Ectodermal cell (in vitro differentiated cells): ENCODE measurements at regions not wholly inside any gene's neighbourhood (a gene's known extent, or its start where the extent isn't known, plus 50 kb on each side); places are given as distances from the start of the nearest gene placed in this dataset.

Experiments
- H3K27ac ChIP-seq: 2 replicates; pipeline ENCODE4 v1.7.0; 2013; ENCODE audit warnings: mild to moderate bottlenecking, low read depth, low read length; ENCODE audit not compliant: insufficient read depth, poor library complexity, severe bottlenecking
- H3K27me3 ChIP-seq: 2 replicates; pipeline ENCODE4 v1.7.0; 2013; ENCODE audit warnings: mild to moderate bottlenecking, low read length; ENCODE audit not compliant: insufficient read depth, control insufficient read depth, poor library complexity, severe bottlenecking
- H3K36me3 ChIP-seq: one replicate; pipeline ENCODE4 v1.7.0; 2013; ENCODE audit warnings: low read length; ENCODE audit not compliant: control insufficient read depth, insufficient read depth
- H3K4me1 ChIP-seq: one replicate; pipeline ENCODE4 v1.7.0; 2013; ENCODE audit warnings: low read length; ENCODE audit not compliant: control insufficient read depth, insufficient read depth
- H3K4me3 ChIP-seq: 2 replicates; pipeline ENCODE4 v1.7.0; 2013; ENCODE audit warnings: low read depth, low read length, control low read depth; ENCODE audit not compliant: insufficient read depth
- H3K9me3 ChIP-seq: 2 replicates; pipeline ENCODE4 v1.7.0; 2013; ENCODE audit warnings: mild to moderate bottlenecking, low read length, moderate library complexity; ENCODE audit not compliant: control insufficient read depth
- WGBS, 2 experiments: methylation state at CpG; one replicate each; pipeline ENCODE4 v1.1.7; 2013; ENCODE audit warnings: missing lambda C conversion rate in 2 of 2; 5-methylcytosine and 5-hydroxymethylcytosine counted together

- Histone ChIP-seq H3K9me3 (no peaks in the 10 kb centered on the region), H3K4me3 (no peak overlapping the region), H3K4me1 (peaks cover 16% of the 10 kb centered on the region), H3K36me3 (no peaks in the 10 kb centered on the region), H3K27me3 (no peaks in the 10 kb centered on the region), H3K27ac (no peak overlapping the region)
- 90 to 93% methylated on average over 5 of the region's 5 CpGs for WGBS, 2 experiments
These were observed 71.7 kb upstream of the WIPF1 start for GRCh38 chr2:174669336-174669735.

DNA sequence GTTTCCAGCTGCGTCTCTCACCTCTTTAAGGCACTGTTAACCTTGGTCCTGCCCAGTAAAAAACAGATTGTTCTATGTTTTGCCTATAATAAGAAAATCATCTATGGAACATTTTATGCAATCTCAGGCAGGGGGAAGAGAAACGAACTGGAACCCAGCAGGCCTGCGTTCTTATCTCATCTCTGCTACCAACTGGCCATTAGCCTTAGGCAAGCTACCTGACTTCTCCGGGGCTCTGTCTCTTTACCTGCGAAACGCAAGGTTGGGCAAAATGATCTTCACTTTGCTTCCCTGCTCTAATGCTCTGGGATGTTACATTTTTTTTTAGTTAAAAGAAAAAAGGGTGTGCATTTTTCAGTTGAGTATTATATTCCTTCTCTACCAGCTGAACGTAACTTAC is 70.5 kb upstream of the WIPF1 start:
- peaks cover 16% of the 10 kb centered on the region for H3K4me1 ChIP-seq
- H3K9me3 ChIP-seq, result no peaks in the 10 kb centered on the region
- no peaks in the 10 kb centered on the region for H3K36me3 ChIP-seq
- 93 to 94% methylated on average over 5 to 7 of the region's 7 CpGs for WGBS, 2 experiments
- no peak overlapping the region for H3K27ac ChIP-seq
- H3K4me3 ChIP-seq, result no peak overlapping the region
- H3K27me3 ChIP-seq, result no peaks in the 10 kb centered on the region

GRCh38 chr2:174667250-174667860 is 69.8 kb upstream of the WIPF1 start:
- Histone ChIP-seq H3K27ac (no peak overlapping the region), H3K36me3 (no peaks in the 10 kb centered on the region), H3K4me1 (peaks cover 16% of the 10 kb centered on the region), H3K9me3 (no peaks in the 10 kb centered on the region), H3K27me3 (no peaks in the 10 kb centered on the region), H3K4me3 (no peak overlapping the region)
- 63 to 74% methylated on average over 6 of the region's 6 CpGs for WGBS, 2 experiments

GRCh38 chr2:174666845-174667244 is 69.2 kb upstream of the WIPF1 start:
- Histone ChIP-seq H3K27ac (no peak overlapping the region), H3K36me3 (no peaks in the 10 kb centered on the region), H3K27me3 (no peaks in the 10 kb centered on the region), H3K4me3 (no peak overlapping the region), H3K9me3 (no peaks in the 10 kb centered on the region), H3K4me1 (peaks cover 16% of the 10 kb centered on the region)
- WGBS, 2 experiments, result 85 to 86% methylated on average over 5 of the region's 5 CpGs

- H3K27ac ChIP-seq, result no peak overlapping the region
- H3K4me3 ChIP-seq, result no peak overlapping the region
- H3K36me3 ChIP-seq, result no peaks in the 10 kb centered on the region
- H3K4me1 ChIP-seq, result peaks cover 16% of the 10 kb centered on the region
- no peaks in the 10 kb centered on the region for H3K9me3 ChIP-seq
- no peaks in the 10 kb centered on the region for H3K27me3 ChIP-seq
These were observed 68.7 kb upstream of the WIPF1 start for GRCh38 chr2:174666312-174666711.

- no peaks in the 10 kb centered on the region for H3K36me3 ChIP-seq
- H3K9me3 ChIP-seq, result no peaks in the 10 kb centered on the region
- H3K4me3 ChIP-seq, result no peak overlapping the region
- no peak overlapping the region for H3K27ac ChIP-seq
- peaks cover 8% of the 10 kb centered on the region for H3K4me1 ChIP-seq
- H3K27me3 ChIP-seq, result no peaks in the 10 kb centered on the region
- 87 to 90% methylated on average over 7 of the region's 7 CpGs for WGBS, 2 experiments
These were observed 66.6 kb upstream of the WIPF1 start for GRCh38 chr2:174664084-174664759.

GRCh38 chr2:174663550-174663949 is 65.9 kb upstream of the WIPF1 start:
- Histone ChIP-seq H3K36me3 (no peaks in the 10 kb centered on the region), H3K4me3 (no peak overlapping the region), H3K9me3 (no peaks in the 10 kb centered on the region), H3K4me1 (peaks cover 8% of the 10 kb centered on the region), H3K27ac (no peak overlapping the region), H3K27me3 (no peaks in the 10 kb centered on the region)
- 95 to 96% methylated on average over 7 of the region's 7 CpGs for WGBS, 2 experiments

GRCh38 chr2:174662859-174663258 is 65.3 kb upstream of the WIPF1 start:
- 89 to 93% methylated on average over 2 to 3 of the region's 3 CpGs for WGBS, 2 experiments
- H3K27ac ChIP-seq, result no peak overlapping the region
- no peaks in the 10 kb centered on the region for H3K36me3 ChIP-seq
- H3K4me1 ChIP-seq, result peaks cover 8% of the 10 kb centered on the region
- H3K27me3 ChIP-seq, result no peaks in the 10 kb centered on the region
- H3K9me3 ChIP-seq, result no peaks in the 10 kb centered on the region
- no peak overlapping the region for H3K4me3 ChIP-seq

DNA sequence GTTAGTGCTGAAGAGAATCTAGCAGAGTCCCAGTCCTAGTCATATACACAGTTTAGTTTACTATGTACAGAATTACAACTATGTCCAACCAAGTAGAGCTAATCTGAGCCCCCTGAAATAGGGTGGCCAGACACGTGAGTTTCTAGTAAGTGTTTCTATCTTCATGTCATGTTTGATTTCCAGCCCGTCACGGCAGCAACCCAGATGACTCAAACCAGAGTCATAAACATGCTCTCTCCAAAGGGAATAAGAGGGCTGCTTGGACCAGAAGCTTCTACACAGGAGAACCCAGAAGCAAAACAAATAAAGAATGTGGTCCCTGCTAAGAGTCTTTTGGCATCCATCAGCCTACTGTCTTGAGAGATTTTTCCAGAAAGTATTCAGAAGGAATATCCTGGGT is 64.9 kb upstream of the WIPF1 start:
- WGBS, 2 experiments, result 94 to 97% methylated on average over 3 of the region's 3 CpGs
- no peaks in the 10 kb centered on the region for H3K9me3 ChIP-seq
- peaks cover 8% of the 10 kb centered on the region for H3K4me1 ChIP-seq
- no peaks in the 10 kb centered on the region for H3K36me3 ChIP-seq
- H3K27ac ChIP-seq, result no peak overlapping the region
- no peak overlapping the region for H3K4me3 ChIP-seq
- no peaks in the 10 kb centered on the region for H3K27me3 ChIP-seq

GRCh38 chr2:174660984-174661675 is 63.5 kb upstream of the WIPF1 start:
- Histone ChIP-seq H3K4me3 (no peak overlapping the region), H3K36me3 (no peaks in the 10 kb centered on the region), H3K9me3 (no peaks in the 10 kb centered on the region), H3K4me1 (no peaks in the 10 kb centered on the region), H3K27me3 (no peaks in the 10 kb centered on the region), H3K27ac (no peak overlapping the region)
- WGBS, 2 experiments, result 89 to 92% methylated on average over 9 of the region's 9 CpGs
